NT2/D1 (cell line): ENCODE measurements at regions not wholly inside any gene's neighbourhood (a gene's known extent, or its start where the extent isn't known, plus 50 kb on each side); places are given as distances from the start of the nearest gene placed in this dataset.

Experiments used
- DNase-seq: peaks from one replicate; pipeline ENCODE4 v3.0.0-alpha.2; 2011; ENCODE audit warnings: low read depth, low spot score
- H3K27me3 ChIP-seq: 2 replicates; pipeline ENCODE4 v1.6.0; 2011; ENCODE audit warnings: mild to moderate bottlenecking; ENCODE audit not compliant: insufficient read length, insufficient read depth
- H3K36me3 ChIP-seq: 2 replicates; pipeline ENCODE4 v1.6.1; 2011; ENCODE audit warnings: mild to moderate bottlenecking, low read length, mixed read lengths; ENCODE audit not compliant: insufficient read depth, insufficient read length
- H3K4me1 ChIP-seq: 2 replicates; pipeline ENCODE4 v1.5.1; 2011; ENCODE audit not compliant: insufficient read depth, insufficient read length
- H3K4me3 ChIP-seq: 2 replicates; pipeline ENCODE4 v1.5.1; 2011; ENCODE audit warnings: low read depth; ENCODE audit not compliant: insufficient read length
- H3K9ac ChIP-seq: 2 replicates; pipeline ENCODE4 v1.6.0; 2011; ENCODE audit warnings: low read depth; ENCODE audit not compliant: insufficient read length
- H3K9me3 ChIP-seq: 2 replicates; pipeline ENCODE4 v1.5.1; 2011; ENCODE audit warnings: mild to moderate bottlenecking, low read length; ENCODE audit not compliant: insufficient read depth
- SUZ12 ChIP-seq: IDR thresholded peaks from 2 replicates; pipeline ENCODE4 v1.6.1; 2011; ENCODE audit not compliant: insufficient read length, insufficient read depth; ENCODE audit errors: extremely low read depth
- YY1 ChIP-seq: IDR thresholded peaks from 2 replicates; pipeline ENCODE4 v1.6.1; 2011; ENCODE audit not compliant: insufficient read length, insufficient read depth
- ZNF274 ChIP-seq: IDR thresholded peaks from 2 replicates; pipeline ENCODE4 v1.6.1; 2011; ENCODE audit warnings: mild to moderate bottlenecking, low read depth, low read length

GRCh38 chr14:88941414-88941813, 117.0 kb downstream of the TTC8 start:
- H3K4me3 ChIP-seq, result no peak overlapping the region
- DNase-seq, result no peak
- no peaks in the 10 kb centered on the region for H3K4me1 ChIP-seq
- TF ChIP-seq SUZ12 (no peak), ZNF274 (no peak), YY1 (no peak)
- no peaks in the 10 kb centered on the region for H3K27me3 ChIP-seq
- no peak overlapping the region for H3K9ac ChIP-seq
- H3K9me3 ChIP-seq, result no peaks in the 10 kb centered on the region
- no peaks in the 10 kb centered on the region for H3K36me3 ChIP-seq

- Histone ChIP-seq H3K4me1 (no peaks in the 10 kb centered on the region), H3K4me3 (no peak overlapping the region), H3K36me3 (no peaks in the 10 kb centered on the region), H3K9me3 (no peaks in the 10 kb centered on the region), H3K27me3 (no peaks in the 10 kb centered on the region), H3K9ac (no peak overlapping the region)
- no peak for DNase-seq
- TF ChIP-seq ZNF274 (no peak), YY1 (no peak), SUZ12 (no peak)
These were observed 123.5 kb downstream of the TTC8 start for GRCh38 chr14:88947646-88948598.

- Histone ChIP-seq H3K4me1 (no peaks in the 10 kb centered on the region), H3K27me3 (no peaks in the 10 kb centered on the region), H3K9ac (no peak overlapping the region), H3K36me3 (no peaks in the 10 kb centered on the region), H3K4me3 (no peak overlapping the region), H3K9me3 (no peaks in the 10 kb centered on the region)
- TF ChIP-seq YY1 (no peak), ZNF274 (no peak), SUZ12 (no peak)
- DNase-seq, result peak; percentile 3
These were observed 125.6 kb downstream of the TTC8 start for GRCh38 chr14:88950069-88950468.

DNA sequence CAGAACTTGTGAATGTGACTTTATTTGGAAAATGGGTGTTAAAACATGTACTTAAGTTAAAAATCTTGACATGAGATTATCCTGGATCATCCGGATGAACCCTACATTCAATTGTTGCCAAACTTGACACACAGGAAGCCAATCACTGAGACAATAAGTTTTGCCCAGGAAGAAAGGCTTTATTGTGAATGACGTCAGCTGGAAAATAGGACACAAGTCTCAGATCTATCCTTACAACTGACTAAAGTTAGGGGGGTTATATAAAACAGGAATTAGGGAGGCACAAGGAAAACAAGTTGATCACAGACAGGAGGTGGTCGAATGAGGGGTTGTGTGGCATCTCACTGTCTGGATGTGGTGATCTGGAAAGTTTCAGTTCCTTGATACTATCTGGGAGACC, 126.9 kb downstream of the TTC8 start:
- no peak for DNase-seq
- Histone ChIP-seq H3K4me1 (no peaks in the 10 kb centered on the region), H3K9me3 (no peaks in the 10 kb centered on the region), H3K4me3 (no peak overlapping the region), H3K27me3 (no peaks in the 10 kb centered on the region), H3K36me3 (no peaks in the 10 kb centered on the region), H3K9ac (no peak overlapping the region)
- no peak for TF ChIP-seq ZNF274

GRCh38 chr14:88952901-88953300, 128.4 kb downstream of the TTC8 start:
- DNase-seq, result no peak
- Histone ChIP-seq H3K4me1 (no peaks in the 10 kb centered on the region), H3K4me3 (no peak overlapping the region), H3K36me3 (no peaks in the 10 kb centered on the region), H3K9ac (no peak overlapping the region), H3K9me3 (no peaks in the 10 kb centered on the region), H3K27me3 (no peaks in the 10 kb centered on the region)
- TF ChIP-seq ZNF274, result no peak
- TF ChIP-seq YY1, result no peak
- no peak for TF ChIP-seq SUZ12

- no peak for DNase-seq
- Histone ChIP-seq H3K4me1 (no peaks in the 10 kb centered on the region), H3K9ac (no peak overlapping the region), H3K27me3 (no peaks in the 10 kb centered on the region), H3K9me3 (no peaks in the 10 kb centered on the region), H3K36me3 (no peaks in the 10 kb centered on the region), H3K4me3 (no peak overlapping the region)
- TF ChIP-seq SUZ12 (no peak), ZNF274 (no peak), YY1 (no peak)
These were observed 131.0 kb downstream of the TTC8 start for GRCh38 chr14:88955455-88955854.

DNA sequence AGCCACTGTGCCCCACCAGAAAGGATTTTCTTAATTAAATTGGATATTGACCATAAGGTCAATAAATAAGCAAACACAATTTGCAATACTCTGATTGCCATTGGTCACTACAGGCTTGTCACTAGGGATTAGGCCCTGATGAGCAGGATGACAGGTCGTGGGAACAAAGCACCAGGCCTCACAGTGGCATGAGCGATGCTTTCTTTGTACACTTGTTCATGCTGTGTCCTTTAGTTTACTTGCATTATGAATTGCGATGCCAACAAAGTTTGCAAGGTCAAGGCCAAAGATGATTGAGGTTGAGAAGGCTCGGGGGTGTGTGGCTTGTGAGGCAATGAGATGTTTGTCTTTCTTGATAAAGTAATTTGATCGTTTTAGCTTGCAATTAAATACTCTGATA, 136.0 kb downstream of the TTC8 start:
- TF ChIP-seq ZNF274, result no peak
- no peak for TF ChIP-seq SUZ12
- TF ChIP-seq YY1, result no peak
- no peaks in the 10 kb centered on the region for H3K27me3 ChIP-seq
- no peak overlapping the region for H3K4me3 ChIP-seq
- H3K9me3 ChIP-seq, result no peaks in the 10 kb centered on the region
- H3K36me3 ChIP-seq, result no peaks in the 10 kb centered on the region
- no peak overlapping the region for H3K9ac ChIP-seq
- no peak for DNase-seq
- no peaks in the 10 kb centered on the region for H3K4me1 ChIP-seq
